ENCODE measurements at regions not wholly inside any gene's neighbourhood (a gene's known extent, or its start where the extent isn't known, plus 50 kb on each side); places are given as distances from the start of the nearest gene placed in this dataset.

DNA sequence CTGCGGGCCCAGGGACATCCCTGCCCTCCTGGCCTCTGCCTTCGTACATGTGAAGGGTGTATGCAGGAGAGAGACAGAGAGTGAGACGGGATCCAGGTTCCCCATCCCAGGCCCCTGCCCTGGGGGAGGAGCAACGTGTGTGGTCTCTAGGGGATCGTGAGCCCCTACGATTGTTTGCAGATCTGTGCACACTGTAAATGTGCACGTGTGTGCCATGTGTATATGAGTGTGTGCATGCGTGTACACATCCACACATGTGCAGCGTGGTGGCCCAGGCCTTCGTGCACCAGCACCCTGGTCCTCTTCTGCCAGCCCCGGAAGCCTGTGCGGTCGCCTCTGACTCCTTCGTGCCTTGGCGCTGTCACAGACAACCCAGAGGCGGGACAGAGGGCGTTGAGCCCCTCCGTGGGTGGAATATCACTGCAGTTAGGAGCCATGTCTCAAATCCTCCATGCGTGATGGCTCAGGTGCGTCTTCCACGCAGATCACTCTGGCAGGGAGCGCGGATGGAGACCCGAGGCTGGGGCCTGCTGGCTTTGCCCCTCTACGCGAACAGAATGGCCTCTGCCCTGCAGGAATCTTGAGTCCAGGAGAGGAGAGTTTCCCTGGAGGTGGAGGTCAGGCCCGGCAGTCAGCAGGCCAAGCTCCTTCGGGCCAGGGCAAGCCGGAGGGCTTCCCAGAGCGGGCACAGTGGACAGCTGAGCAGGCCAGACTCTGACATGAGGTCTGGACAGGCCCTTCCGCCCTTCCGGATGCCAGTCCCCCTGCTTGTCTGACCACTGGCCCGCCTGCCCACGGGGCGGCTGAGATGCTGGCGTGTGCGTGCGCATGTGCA, 97.5 kb downstream of the UNCX start:
- TF ChIP-seq, protein P1, sequence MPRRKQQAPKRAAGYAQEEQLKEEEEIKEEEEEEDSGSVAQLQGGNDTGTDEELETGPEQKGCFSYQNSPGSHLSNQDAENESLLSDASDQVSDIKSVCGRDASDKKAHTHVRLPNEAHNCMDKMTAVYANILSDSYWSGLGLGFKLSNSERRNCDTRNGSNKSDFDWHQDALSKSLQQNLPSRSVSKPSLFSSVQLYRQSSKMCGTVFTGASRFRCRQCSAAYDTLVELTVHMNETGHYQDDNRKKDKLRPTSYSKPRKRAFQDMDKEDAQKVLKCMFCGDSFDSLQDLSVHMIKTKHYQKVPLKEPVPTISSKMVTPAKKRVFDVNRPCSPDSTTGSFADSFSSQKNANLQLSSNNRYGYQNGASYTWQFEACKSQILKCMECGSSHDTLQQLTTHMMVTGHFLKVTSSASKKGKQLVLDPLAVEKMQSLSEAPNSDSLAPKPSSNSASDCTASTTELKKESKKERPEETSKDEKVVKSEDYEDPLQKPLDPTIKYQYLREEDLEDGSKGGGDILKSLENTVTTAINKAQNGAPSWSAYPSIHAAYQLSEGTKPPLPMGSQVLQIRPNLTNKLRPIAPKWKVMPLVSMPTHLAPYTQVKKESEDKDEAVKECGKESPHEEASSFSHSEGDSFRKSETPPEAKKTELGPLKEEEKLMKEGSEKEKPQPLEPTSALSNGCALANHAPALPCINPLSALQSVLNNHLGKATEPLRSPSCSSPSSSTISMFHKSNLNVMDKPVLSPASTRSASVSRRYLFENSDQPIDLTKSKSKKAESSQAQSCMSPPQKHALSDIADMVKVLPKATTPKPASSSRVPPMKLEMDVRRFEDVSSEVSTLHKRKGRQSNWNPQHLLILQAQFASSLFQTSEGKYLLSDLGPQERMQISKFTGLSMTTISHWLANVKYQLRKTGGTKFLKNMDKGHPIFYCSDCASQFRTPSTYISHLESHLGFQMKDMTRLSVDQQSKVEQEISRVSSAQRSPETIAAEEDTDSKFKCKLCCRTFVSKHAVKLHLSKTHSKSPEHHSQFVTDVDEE (CRISPR knock-in tag; IDR thresholded peaks at IDR 0.05) = no peak
- TF ChIP-seq ZFP3 (CRISPR knock-in tag; IDR thresholded peaks at IDR 0.05) (no peak), ARNTL (CRISPR knock-in tag; IDR thresholded peaks at IDR 0.05; ENCODE audit: borderline replicate concordance, low read depth) (no peak), RARB (CRISPR knock-in tag; IDR thresholded peaks at IDR 0.05) (no peak), OSR1 (CRISPR knock-in tag; IDR thresholded peaks at IDR 0.05) (no peak), GLIS3 (CRISPR knock-in tag; IDR thresholded peaks at IDR 0.05) (no peak), ISL1 (CRISPR knock-in tag; IDR thresholded peaks at IDR 0.05) (no peak), ZNF70 (CRISPR knock-in tag; IDR thresholded peaks at IDR 0.05) (no peak), ZNF565 (CRISPR knock-in tag; conservative IDR thresholded peaks at IDR 0.05; ENCODE audit: low read depth) (no peak), ZC3H10 (CRISPR knock-in tag; IDR thresholded peaks at IDR 0.05) (no peak), CSDC2 (CRISPR knock-in tag; IDR thresholded peaks at IDR 0.05) (no peak), ZFP30 (CRISPR knock-in tag; IDR thresholded peaks at IDR 0.05) (no peak)
- TF ChIP-seq, protein P2, sequence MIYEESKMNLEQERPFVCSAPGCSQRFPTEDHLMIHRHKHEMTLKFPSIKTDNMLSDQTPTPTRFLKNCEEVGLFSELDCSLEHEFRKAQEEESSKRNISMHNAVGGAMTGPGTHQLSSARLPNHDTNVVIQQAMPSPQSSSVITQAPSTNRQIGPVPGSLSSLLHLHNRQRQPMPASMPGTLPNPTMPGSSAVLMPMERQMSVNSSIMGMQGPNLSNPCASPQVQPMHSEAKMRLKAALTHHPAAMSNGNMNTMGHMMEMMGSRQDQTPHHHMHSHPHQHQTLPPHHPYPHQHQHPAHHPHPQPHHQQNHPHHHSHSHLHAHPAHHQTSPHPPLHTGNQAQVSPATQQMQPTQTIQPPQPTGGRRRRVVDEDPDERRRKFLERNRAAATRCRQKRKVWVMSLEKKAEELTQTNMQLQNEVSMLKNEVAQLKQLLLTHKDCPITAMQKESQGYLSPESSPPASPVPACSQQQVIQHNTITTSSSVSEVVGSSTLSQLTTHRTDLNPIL (CRISPR knock-in tag; IDR thresholded peaks at IDR 0.05; ENCODE audit: low read depth) = no peak
- TF ChIP-seq, protein P3, sequence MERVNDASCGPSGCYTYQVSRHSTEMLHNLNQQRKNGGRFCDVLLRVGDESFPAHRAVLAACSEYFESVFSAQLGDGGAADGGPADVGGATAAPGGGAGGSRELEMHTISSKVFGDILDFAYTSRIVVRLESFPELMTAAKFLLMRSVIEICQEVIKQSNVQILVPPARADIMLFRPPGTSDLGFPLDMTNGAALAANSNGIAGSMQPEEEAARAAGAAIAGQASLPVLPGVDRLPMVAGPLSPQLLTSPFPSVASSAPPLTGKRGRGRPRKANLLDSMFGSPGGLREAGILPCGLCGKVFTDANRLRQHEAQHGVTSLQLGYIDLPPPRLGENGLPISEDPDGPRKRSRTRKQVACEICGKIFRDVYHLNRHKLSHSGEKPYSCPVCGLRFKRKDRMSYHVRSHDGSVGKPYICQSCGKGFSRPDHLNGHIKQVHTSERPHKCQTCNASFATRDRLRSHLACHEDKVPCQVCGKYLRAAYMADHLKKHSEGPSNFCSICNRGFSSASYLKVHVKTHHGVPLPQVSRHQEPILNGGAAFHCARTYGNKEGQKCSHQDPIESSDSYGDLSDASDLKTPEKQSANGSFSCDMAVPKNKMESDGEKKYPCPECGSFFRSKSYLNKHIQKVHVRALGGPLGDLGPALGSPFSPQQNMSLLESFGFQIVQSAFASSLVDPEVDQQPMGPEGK (CRISPR knock-in tag; IDR thresholded peaks at IDR 0.05; ENCODE audit: borderline replicate concordance) = no peak

All from SK-N-SH treated with all-trans-retinoic acid at 6 μM for 48 hours (cell line).